GM12878 (cell line): ENCODE measurements at regions not wholly inside any gene's neighbourhood (a gene's known extent, or its start where the extent isn't known, plus 50 kb on each side); places are given as distances from the start of the nearest gene placed in this dataset.
A peak's percentile ranks its signal among the peaks of the same experiment; 100 is the strongest.

ENCODE experiments used
- ATF7 ChIP-seq: fragments of 450-650 bp; IDR thresholded peaks from 2 replicates; pipeline ENCODE4 v1.6.1; 2016; ENCODE audit warnings: low read depth, mild to moderate bottlenecking
- CBX3 ChIP-seq: fragments of 200-600 bp; sonication (generic); IDR thresholded peaks from 2 replicates; pipeline ENCODE4 v1.6.1; 2016; ENCODE audit warnings: low read depth, borderline replicate concordance
- CBX5 ChIP-seq: sonication (generic); IDR thresholded peaks from 2 replicates; pipeline ENCODE4 v1.6.1; 2016; ENCODE audit warnings: low read depth, moderate library complexity, mild to moderate bottlenecking, inconsistent platforms
- CEBPB ChIP-seq, 2 experiments: fragments of 150-350 bp in 1 of 2; IDR thresholded peaks; 2 replicates each; pipeline ENCODE4 v1.6.1; 2012 to 2014; ENCODE audit warnings: low read depth in 2 of 2, low read length in 2 of 2, borderline replicate concordance in 1 of 2, inconsistent platforms in 1 of 2
- DPF2 ChIP-seq: fragments of 450-650 bp; IDR thresholded peaks from 2 replicates; pipeline ENCODE4 v1.6.1; 2017; ENCODE audit warnings: mild to moderate bottlenecking
- E4F1 ChIP-seq: fragments of 450-650 bp; IDR thresholded peaks from 2 replicates; pipeline ENCODE4 v1.6.1; 2018; ENCODE audit warnings: borderline replicate concordance, mild to moderate bottlenecking; ENCODE audit not compliant: partially characterized antibody
- HDAC6 ChIP-seq: fragments of 200-600 bp; sonication (generic); IDR thresholded peaks from one replicate; pipeline ENCODE4 v1.8.0; 2017; ENCODE audit warnings: antibody characterized with exemption; ENCODE audit not compliant: unreplicated experiment
- HSF1 ChIP-seq: fragments of 150-350 bp; IDR thresholded peaks from 2 replicates; pipeline ENCODE4 v1.6.1; 2014; ENCODE audit warnings: mild to moderate bottlenecking, low read depth, low read length
- IKZF2 ChIP-seq, 2 experiments: fragments of 450-650 bp; IDR thresholded peaks; 2 replicates each; pipeline ENCODE4 v1.6.1; 2017; ENCODE audit warnings: mild to moderate bottlenecking in 2 of 2, moderate library complexity in 2 of 2
- IRF4 ChIP-seq: IDR thresholded peaks from 2 replicates; pipeline ENCODE4 v1.6.1; 2011; ENCODE audit warnings: low read depth, low read length
- IRF5 ChIP-seq: fragments of 450-650 bp; IDR thresholded peaks from 2 replicates; pipeline ENCODE4 v1.6.1; 2017; ENCODE audit warnings: borderline replicate concordance
- MYC ChIP-seq: IDR thresholded peaks from 2 replicates; pipeline ENCODE4 v1.6.1; 2011; ENCODE audit warnings: mild to moderate bottlenecking, low read length, moderate library complexity, inconsistent platforms; ENCODE audit not compliant: insufficient read depth, insufficient replicate concordance, insufficient read length, severe bottlenecking
- NFYB ChIP-seq: IDR thresholded peaks from 2 replicates; pipeline ENCODE4 v1.6.1; 2011; ENCODE audit warnings: low read depth, mild to moderate bottlenecking, low read length, improper control_type of control experiment, moderate library complexity; ENCODE audit not compliant: insufficient read depth
- REST ChIP-seq: IDR thresholded peaks from 2 replicates; pipeline ENCODE4 v1.6.1; 2012; ENCODE audit warnings: mild to moderate bottlenecking, low read depth, low read length
- RUNX3 ChIP-seq: IDR thresholded peaks from 2 replicates; pipeline ENCODE4 v1.6.1; 2012; ENCODE audit warnings: low read length, inconsistent platforms
- TCF3 ChIP-seq: IDR thresholded peaks from 2 replicates; pipeline ENCODE4 v1.6.1; 2012; ENCODE audit warnings: low read depth, mild to moderate bottlenecking, low read length, borderline replicate concordance; ENCODE audit not compliant: insufficient read depth
- USF1 ChIP-seq: IDR thresholded peaks from 2 replicates; pipeline ENCODE4 v1.6.1; 2011; ENCODE audit warnings: borderline replicate concordance, low read depth, mild to moderate bottlenecking, moderate library complexity, mixed read lengths, low read length; ENCODE audit not compliant: insufficient read depth; ENCODE audit errors: extremely low read length
- USF2 ChIP-seq: IDR thresholded peaks from 2 replicates; pipeline ENCODE4 v1.6.1; 2011; ENCODE audit warnings: low read depth, low read length, improper control_type of control experiment, borderline replicate concordance
- ZNF24 ChIP-seq: fragments of 450-650 bp; IDR thresholded peaks from 2 replicates; pipeline ENCODE4 v1.6.1; 2017; ENCODE audit warnings: antibody characterized with exemption, mild to moderate bottlenecking
- ZZZ3 ChIP-seq: IDR thresholded peaks from 2 replicates; pipeline ENCODE4 v1.6.1; 2011; ENCODE audit warnings: low read depth; ENCODE audit not compliant: control insufficient read depth, insufficient read length

- peak; percentile 25; the same call in 1 of the 2 replicates for TF ChIP-seq USF2
- no peak for TF ChIP-seq ATF7
- TF ChIP-seq TCF3, result no peak
- TF ChIP-seq DPF2, result 0 out of 2 replicates have a peak, but pooled peaks have one; percentile 19
- TF ChIP-seq IRF4, result no peak
- TF ChIP-seq E4F1, result no peak
- peak; percentile 31; the same call in 1 of the 2 replicates for TF ChIP-seq RUNX3
- no peak for TF ChIP-seq USF1
- TF ChIP-seq CEBPB (IDR thresholded peaks at IDR 0.05; ENCODE audit: borderline replicate concordance in 1 of 2, low read depth in 2 of 2, low read length in 2 of 2), result no peak
- no peak for TF ChIP-seq ZZZ3
- TF ChIP-seq IKZF2 (IDR thresholded peaks at IDR 0.05), result no peak
- no peak for TF ChIP-seq CBX3
- no peak for TF ChIP-seq ZNF24
- no peak for TF ChIP-seq MYC
- TF ChIP-seq NFYB, result no peak
- no peak for TF ChIP-seq HSF1
- TF ChIP-seq HDAC6, result no peak
- no peak for TF ChIP-seq REST
- TF ChIP-seq CBX5, result no peak
- no peak for TF ChIP-seq IRF5
Observed at GRCh38 chr2:57890464-57890863, 156.1 kb upstream of the VRK2 start (continued).
